SHP77 treated with DMSO at 0.1 percent for 48 hours (cell line): ENCODE measurements at regions not wholly inside any gene's neighbourhood (a gene's known extent, or its start where the extent isn't known, plus 50 kb on each side); places are given as distances from the start of the nearest gene placed in this dataset.
"Not testable (repeated sequence)": the region's sequence is repeated elsewhere in the genome, so short reads cannot be mapped to it uniquely, and the experiment has no call there.

Experiments used
- DNase-seq: peaks from one replicate; lab custom pipeline; 2025; lab: John Stamatoyannopoulos, UW

DNA sequence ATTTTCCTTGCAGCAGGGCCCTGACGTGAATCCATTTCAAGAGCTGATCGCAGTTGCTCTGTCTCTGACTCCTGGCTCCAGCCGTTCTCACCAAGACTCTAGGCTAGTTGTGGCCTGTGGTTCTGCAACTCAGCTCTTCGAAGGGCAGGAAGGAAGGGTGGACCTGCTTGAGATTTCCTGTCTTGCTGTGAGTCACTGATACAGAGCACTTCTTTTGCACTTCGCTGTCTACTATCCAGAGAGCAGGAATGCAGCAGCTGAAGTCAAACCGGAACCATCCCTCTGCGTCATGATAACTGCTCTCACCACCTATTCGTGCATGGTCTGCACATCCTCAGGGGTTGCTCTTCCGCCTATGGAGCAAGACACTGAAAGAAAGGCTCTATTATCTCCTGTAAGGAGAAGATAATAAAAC, 59.7 kb downstream of the RAP2B start:
- no peak for DNase-seq

DNA sequence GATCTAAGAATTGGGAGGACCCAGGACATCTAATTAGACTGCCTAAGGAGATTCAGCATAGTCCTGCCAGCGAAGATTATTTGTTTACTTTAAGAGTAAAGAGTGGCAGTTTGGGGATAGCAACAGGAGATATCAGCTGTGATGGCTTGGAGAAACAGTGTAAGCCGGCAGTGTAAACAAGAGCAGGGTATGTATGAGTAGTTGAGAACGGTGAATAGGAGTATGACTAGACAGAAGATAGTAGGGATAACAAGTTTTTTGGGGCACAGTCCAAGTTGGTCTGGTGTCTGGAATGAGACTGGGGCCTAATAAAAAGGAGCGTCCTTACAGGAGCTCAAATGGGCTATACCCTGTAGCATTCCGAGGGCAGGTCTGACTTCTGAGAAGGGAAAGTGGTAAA, 64.9 kb downstream of the RAP2B start:
- not testable (repeated sequence) for DNase-seq

DNA sequence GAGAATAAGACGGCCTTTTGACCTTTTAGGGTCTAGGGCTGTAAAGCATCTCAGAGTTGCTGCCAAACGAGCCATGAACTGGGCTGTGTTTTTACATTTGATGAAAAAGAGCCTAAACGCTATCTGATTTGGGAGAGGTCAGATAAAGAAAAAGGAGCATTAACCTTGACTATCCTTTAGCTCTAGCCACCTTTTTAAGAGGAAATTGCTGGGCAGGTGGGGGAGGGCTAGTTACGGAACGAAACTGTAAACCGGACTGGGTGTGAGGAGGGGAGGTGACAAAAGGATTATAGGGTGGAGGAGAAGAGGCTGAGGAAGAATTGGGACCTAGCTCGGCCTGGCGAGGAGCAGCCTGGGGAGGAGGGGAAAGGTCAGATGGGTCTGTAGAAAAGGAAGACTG, 68.4 kb downstream of the RAP2B start:
- DNase-seq: not testable (repeated sequence)

GRCh38 chr3:153231245-153231644, 69.2 kb downstream of the RAP2B start:
- not testable (repeated sequence) for DNase-seq

DNA sequence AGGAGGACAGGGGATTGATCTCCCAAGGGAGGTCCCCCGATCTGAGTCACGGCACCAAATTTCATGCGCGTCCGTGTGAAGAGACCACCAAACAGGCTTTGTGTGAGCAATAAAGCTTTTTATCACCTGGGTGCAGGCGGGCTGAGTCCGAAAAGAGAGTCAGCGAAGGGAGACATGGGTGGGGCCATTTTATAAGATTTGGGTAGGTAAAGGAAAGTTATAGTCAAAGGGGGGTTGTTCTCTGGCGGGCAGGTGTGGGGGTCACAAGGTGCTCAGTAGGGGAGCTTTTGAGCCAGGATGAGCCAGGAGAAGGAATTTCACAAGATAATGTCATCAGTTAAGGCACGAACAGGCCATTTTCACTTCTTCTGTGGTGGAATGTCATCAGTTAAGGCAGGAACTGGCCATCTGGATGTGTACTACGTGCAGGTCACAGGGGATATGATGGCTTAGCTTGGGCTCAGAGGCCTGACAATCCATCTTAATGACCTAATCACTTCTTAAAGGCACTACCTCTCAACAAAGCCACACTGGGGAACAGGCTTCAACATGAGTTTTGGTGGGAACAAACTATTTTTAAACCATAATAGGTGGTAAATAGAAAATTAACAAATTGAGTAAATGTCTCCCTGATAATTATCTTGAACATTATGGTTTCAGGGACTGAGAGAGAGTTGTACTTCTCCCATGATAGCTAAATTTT, 70.2 kb downstream of the RAP2B start:
- not testable (repeated sequence) for DNase-seq

GRCh38 chr3:153232851-153233271, 70.8 kb downstream of the RAP2B start:
- no peak for DNase-seq

GRCh38 chr3:153233986-153234385, 72.0 kb downstream of the RAP2B start:
- DNase-seq: no peak

GRCh38 chr3:153242896-153243295, 80.9 kb downstream of the RAP2B start:
- no peak for DNase-seq

GRCh38 chr3:153244961-153245360, 82.9 kb downstream of the RAP2B start:
- DNase-seq: no peak

DNA sequence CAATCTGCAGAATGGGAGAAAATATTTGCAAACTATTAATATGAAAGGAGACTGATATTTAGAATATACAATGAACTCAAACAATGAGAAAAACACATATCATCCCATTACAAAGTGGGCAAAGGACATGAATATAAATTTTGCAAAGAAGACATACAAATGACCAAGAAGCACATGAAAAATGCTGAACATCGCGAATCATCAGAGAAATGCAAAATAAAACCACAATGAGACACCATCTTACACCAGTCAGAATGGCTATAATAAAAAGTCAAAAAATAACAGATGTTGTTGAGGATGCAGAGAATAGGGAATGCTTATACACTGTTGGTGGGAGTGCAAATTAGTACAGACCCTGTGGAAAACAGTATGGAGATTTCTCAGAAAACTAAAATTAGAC, 83.6 kb downstream of the RAP2B start:
- DNase-seq: no peak

DNA sequence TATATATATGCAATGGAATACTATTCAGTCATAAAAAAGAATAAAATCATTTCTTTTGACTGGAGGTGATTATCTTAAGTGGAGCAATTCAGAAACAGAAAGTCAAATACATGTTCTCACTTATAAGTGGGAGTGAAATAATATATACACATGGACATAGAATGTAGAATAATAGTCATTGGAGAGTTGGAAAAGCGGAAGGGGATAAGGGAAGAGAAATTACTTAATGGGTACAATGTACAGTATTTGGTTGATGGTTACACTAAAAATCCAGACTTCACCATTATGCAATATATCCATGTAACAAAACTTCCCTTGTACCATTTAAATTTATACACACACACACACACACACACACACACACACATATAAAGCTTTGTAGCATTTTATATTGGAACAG, 84.3 kb downstream of the RAP2B start:
- DNase-seq: no peak

GRCh38 chr3:153246806-153247205, 84.8 kb downstream of the RAP2B start:
- DNase-seq: no peak

GRCh38 chr3:153247331-153248330, 85.6 kb downstream of the RAP2B start:
- DNase-seq: no peak

- not testable (repeated sequence) for DNase-seq
These were observed 86.8 kb downstream of the RAP2B start for GRCh38 chr3:153248835-153249234.

GRCh38 chr3:153249906-153250305, 87.9 kb downstream of the RAP2B start:
- DNase-seq: no peak

GRCh38 chr3:153250446-153250845, 88.4 kb downstream of the RAP2B start:
- no peak for DNase-seq

DNA sequence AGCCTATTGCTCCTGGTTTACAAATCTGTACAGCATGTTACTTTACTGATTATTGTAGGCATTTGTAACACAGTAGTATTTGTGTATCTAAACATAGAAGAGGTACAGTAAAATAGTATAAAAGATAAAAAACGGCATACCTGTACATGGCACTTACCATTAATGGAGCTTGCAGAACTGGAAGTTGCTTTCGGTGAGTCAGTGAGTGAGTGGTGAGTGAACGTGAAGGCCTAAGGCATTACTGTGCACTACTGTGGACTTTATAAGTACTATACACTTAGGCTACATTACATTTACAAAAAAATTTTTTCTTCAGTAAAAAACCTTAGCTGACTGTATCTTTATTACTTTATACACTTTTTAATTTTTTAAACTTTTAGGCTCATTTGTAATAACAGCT, 90.9 kb downstream of the RAP2B start:
- DNase-seq: no peak

DNA sequence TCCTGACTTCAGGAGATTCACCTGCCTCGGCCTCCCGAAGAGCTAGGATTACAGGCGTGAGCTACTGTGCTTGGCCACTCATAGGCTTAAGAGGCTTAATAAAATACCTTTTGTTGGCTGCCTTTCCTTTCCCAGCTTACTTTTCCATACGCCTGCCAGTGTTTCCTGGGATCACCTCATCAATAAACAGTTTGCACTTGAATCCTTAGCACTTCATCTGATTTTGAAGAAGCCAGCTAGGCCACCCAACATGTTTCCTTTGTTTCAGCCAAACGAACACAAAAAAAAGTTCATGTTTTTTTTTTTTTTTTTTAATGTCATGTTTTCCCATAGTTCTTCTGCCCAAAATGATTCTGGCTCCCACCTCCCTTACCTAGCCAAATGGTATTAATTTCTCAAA, 92.3 kb downstream of the RAP2B start:
- no peak for DNase-seq

GRCh38 chr3:153257673-153258351, 95.8 kb downstream of the RAP2B start:
- DNase-seq: no peak

DNA sequence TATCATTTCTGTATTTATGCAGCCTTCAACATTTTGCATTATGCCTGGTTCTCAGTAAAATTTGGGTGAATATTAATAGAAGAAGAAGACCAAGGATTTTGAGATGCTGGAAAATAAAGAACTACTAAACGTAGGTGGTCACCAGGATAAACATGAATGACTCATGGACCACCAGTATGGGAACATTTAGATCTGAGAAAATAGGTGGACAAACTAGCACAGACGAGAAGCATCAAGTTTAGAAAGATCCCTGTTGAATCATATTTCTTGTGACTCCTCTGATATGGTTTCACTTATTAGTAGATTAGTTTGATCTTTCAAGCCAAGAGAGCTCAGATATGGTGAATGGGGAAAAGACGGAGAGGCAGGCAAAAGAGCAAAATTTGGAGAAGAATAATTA, 97.9 kb downstream of the RAP2B start:
- no peak for DNase-seq

DNA sequence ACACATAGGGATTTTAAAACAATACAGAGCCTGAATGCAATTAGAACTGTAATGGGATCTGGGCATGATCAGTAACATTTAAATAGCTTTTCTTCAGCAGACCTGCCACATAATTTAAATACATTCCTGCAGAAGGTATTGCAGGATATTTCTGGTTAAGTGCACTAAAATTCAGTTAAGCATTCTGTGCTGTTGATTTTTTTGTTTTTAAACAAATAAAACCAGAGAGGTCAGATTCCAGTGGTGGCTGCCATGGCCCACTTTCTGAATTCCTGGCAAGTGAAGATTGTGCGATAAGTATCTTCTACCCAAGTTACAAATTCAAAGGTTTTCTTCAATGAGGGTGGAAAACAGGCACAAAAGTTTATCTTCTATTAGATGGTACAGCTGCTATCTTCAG, 98.7 kb downstream of the RAP2B start:
- DNase-seq: no peak

DNA sequence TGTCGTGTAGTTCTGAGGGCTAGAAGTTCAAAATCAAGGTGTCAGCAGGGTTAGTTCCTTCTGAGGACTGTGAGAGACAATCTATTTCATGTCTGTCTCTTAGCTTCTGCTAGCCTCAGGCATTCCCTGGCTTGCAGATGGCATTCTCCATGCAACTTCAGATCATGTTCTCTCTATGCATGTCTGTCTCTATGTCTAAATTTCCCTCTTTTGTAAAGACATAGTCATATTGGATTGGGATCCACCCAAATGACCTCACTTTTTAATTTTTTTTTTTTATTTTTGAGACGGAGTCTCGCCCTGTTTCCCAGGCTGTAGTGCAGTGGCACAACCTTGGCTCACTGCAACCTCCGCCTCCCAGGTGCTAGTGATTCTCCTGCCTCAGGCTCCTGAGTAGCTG, 104.6 kb downstream of the RAP2B start:
- no peak for DNase-seq
